Frontal cortex (tissue), 3 donors: ENCODE measurements at regions not wholly inside any gene's neighbourhood (a gene's known extent, or its start where the extent isn't known, plus 50 kb on each side); places are given as distances from the start of the nearest gene placed in this dataset.
A peak's percentile ranks its signal among the peaks of the same experiment; 100 is the strongest.
"Not testable (repeated sequence)": the region's sequence is repeated elsewhere in the genome, so short reads cannot be mapped to it uniquely, and the experiment has no call there.

Experiments
- DNase-seq, 2 donors: peaks; one replicate each; pipeline ENCODE4 v3.0.0; 2012; ENCODE audit warnings: low spot score in 2 of 2
- FAIRE-seq: peaks from 2 replicates; lab custom pipeline; 2012; peaks lifted over from hg19 to GRCh38; lab: Jason Lieb, UNC
- donor health status: control.
- donor health status: control.
- donor health status: control.

DNA sequence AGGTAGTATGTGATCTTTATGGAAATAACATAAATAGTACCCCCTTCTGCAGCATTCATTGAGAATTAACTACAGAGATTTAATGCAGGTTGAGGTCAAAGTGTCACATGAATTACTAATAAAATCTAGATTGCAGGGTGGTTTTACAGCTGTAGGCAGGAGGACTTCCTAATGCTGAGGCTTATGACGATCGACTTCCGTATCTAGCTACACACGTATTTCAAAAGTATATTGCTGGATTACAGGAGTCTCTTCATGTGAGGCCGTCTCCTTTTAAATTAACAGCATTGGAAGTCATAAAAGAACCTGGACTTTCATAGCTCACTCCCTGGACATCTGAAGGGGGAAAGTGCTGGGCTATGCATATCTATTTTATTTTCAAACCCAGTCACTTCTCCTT is 180.9 kb downstream of the OSTF1 start:
- no peak for DNase-seq
- FAIRE-seq, result no peak

GRCh38 chr9:75273055-75273454 is 184.7 kb downstream of the OSTF1 start:
- not testable (repeated sequence) for FAIRE-seq, DNase-seq

DNA sequence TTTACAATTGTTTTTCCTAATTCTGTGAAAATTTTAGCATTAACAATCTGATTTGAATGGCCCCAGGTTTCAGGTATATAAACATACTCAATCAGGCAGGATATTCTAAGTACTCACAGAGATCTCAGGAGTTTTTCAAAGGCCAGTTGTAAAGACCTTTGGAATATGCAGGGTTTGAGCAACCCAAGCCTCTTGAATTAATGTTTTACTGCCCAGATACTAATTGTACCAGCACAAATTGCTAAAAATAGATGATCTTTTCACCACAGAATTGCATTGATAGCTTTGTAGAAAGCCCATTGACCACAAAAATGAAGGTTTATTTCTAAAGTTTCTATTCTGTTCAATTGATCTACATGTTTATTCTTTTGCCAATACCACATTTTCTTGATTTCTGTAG is 186.5 kb downstream of the OSTF1 start:
- DNase-seq, result no peak
- no peak for FAIRE-seq

DNA sequence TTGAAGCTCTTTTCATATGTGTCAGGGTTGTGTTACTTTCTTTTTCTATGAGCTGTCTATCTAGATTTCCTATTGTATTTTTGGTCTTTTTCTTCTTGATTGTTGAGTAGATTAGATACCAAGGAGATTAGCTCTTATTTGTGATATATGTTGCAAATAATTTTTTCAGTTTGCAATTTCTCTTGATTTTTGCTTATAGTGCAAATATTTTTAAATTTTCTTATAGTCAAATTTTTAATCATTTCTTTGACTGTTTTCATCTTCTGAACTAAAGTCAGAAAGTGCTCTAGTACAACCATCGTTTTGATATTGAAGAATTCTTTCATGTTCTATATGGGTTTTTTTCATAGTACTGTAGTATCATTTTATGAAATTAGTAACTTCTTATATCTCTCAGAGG is 193.7 kb downstream of the OSTF1 start:
- DNase-seq (no peak), FAIRE-seq (peak; percentile 24)

DNA sequence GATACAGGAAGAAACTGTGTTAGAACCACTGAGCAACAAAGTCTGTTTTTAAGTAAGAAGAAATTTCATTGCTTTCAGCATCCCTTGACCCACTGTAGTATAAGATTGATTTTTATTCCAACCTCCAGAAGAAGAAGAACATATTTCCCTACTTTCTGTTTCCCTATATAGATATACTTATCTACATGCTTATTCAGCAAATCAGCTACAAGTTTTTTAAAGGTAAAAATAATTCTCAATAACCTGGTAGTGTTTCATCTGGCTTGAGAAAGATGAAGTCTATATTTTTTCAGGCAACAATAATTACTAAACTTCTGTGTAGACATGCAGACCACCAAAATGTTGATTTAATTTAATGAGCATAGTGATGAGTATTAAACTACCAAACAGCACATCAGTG is 201.0 kb downstream of the OSTF1 start:
- FAIRE-seq (no peak), DNase-seq (no peak)

DNA sequence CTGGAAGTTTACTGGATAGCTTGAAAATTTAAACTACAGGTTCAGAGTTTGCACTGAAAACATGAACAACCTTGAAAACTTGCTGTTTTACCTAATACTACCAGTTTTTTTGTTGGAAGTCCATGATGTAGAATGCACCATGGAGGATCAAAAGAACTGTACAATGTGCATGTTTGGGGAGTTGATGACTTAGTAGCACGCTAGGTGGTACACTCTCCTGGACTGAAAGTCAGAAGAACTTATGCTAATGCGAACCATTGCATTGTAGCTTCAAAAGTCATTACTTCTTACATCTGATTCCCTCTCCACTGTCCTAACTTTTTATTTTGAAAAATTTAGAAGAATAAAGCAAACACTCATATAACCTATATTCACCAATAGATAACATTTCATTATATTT is 211.0 kb downstream of the OSTF1 start:
- FAIRE-seq, result no peak

DNA sequence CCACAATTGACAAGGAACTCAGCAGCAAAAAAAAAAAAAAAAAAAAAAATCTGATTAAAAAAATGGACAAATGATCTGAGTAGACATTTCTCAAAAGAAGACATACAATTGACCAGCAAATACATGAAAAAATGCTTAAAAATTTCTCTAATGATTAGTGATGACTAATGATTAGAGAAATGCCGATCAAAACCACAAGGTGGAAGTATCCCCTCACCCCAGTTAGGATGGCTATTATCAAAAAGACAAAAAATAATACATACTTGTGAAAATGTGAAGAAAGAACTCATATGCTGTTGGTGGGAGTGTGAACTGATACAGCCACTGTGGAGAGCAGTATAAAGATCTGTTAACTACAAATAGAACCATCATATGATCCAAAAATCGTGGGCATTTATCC is 245.3 kb downstream of the OSTF1 start:
- no peak for DNase-seq
- FAIRE-seq, result no peak

More for the DNA sequence above, 211.0 kb downstream of the OSTF1 start:
- DNase-seq, result no peak

DNA sequence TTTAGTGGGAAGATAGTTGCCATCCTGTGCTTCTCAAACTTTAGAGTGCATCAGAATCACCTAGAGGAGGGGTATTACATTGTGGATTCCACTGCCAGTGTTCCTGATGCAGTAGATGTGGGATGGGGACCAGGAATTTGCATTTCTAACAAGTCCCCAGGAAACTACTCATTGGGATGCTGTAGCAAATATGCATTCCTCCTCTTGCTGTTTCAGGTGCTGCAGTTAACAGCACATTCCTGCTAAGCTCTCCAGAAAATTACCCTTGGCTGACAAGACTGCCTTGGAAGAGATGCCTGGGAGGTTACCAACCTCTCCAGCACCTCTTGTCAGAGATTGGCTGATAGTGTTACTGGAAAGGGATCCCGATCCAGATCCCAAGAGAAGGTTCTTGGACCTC is 270.5 kb downstream of the OSTF1 start:
- no peak for FAIRE-seq
- DNase-seq, result no peak

GRCh38 chr9:75359638-75360037 is 271.3 kb downstream of the OSTF1 start:
- FAIRE-seq, result no peak
- DNase-seq, result no peak

GRCh38 chr9:75360252-75360651 is 271.9 kb downstream of the OSTF1 start:
- DNase-seq, result no peak
- FAIRE-seq, result no peak

DNA sequence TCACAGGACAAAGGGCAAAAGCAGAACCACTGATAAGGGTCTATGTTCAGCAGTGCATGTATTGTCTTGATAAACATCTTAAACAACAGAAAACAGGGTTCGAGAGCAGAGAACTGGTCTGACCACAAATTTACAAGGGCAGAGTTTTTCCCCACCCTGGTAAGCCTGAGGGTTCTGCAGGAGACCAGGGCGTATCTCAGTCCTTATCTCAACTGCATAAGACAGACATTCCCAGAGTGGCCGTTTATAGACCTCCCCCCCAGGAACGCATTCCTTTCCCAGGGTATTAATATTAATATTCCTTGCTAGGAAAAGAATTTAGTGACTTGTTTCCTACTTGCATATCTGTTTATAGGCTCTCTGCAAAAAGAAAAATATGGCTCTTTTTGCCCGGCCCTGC is 274.1 kb downstream of the OSTF1 start:
- not testable (repeated sequence) for FAIRE-seq, DNase-seq

DNA sequence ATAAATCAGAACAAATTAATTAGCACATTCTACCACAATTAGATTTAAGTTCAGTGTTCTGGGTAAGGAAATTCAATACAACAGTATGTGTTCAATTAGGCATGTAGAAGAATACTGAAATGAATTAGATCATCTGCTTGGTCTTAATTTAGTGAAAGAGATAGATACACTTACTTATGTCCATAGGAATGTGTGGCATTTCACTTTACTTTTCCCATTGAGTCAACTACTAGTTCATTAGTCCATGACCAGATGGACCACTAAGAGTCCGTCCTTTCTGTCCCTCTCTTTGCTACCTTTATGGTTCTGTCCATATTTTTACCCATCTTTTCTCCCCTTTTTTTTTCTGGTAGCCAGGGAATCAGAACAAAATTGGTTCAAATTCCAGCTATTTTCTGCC is 276.9 kb downstream of the OSTF1 start:
- FAIRE-seq (no peak), DNase-seq (no peak)

DNA sequence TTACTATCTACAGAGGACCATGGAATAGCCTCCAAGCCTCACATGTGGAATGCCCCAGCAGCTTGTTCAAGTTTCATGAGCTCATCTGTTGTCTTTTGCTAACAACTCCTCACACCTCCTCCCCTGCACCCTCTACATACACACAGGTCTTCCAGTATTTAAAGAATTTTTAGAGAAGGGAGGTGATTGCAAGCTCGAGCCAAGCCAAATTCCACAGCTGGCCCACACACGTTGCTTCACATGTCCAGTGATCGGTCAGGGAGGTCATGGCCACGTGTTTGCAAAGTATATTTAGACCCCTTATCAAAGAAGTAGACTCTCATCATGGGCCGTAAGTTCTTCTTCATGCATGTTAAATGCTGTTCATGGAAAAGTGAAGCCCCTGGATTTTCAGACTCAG is 281.7 kb downstream of the OSTF1 start:
- no peak for DNase-seq
- FAIRE-seq, result no peak

GRCh38 chr9:75372499-75373268 is 284.4 kb downstream of the OSTF1 start:
- no peak for FAIRE-seq
- no peak for DNase-seq

- no peak for DNase-seq
- no peak for FAIRE-seq
These were observed 288.5 kb downstream of the OSTF1 start for GRCh38 chr9:75376680-75377254.

DNA sequence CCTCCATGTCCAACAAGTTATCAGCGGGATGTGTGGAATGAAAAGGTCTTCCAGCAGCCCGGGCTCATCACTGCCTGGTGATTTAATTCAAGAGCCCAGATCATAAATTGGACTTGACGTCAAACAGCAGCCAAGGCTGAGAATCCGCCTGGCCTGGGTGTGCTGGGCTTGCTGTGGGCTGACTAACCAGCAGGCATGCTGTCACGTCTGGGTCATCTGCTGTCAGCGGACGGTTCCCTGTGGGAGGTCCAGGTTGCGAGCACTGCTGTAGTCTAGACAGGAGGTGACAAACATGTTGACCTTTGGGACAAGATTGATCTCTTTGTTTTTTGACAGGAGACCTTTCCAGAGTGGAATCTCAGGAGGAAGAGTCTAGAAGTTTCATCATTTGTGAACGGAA is 289.7 kb downstream of the OSTF1 start:
- FAIRE-seq (no peak), DNase-seq (no peak)

DNA sequence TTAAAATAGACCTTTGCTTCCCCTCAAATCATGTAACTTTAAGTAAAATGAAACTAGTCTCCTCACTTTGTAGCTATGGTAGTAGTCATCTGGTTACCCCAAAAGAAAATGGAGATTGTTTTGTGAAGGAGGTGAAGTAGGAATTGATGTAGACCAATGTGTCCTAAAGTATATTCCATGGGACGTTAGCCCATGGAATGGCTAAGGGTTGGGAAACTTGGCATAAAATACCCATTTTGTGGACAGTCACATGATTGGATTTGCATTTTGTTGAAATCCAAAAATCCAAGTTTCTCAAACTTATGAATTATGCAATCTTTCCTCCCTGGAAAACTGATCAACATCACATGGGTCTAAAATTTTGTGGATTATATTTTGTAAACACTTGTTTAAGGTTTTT is 290.6 kb downstream of the OSTF1 start:
- DNase-seq (no peak), FAIRE-seq (no peak)

DNA sequence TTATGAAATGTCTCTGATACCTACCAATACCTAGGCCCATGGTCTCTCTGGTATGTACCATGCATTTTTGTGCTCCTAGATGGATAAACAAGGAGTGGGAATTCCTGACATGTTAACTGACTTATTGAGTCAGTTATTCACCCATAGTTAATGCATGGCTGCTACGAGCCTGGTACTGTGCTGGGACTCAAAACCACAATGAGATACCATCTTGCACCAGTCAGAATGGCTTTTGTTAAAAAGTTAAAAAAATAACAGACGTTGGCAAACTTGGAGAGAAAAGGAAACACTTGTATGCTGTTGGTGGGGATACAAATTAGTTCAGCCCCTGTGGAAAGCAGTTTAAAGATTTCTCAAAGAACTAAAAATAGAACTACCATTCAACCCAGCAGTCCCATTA is 293.8 kb downstream of the OSTF1 start:
- no peak for FAIRE-seq
- DNase-seq, result no peak

GRCh38 chr9:75383420-75384034 is 295.2 kb downstream of the OSTF1 start:
- not testable (repeated sequence) for FAIRE-seq, DNase-seq

- DNase-seq (no peak), FAIRE-seq (no peak)
These were observed 296.9 kb downstream of the OSTF1 start for GRCh38 chr9:75385236-75385635.

DNA sequence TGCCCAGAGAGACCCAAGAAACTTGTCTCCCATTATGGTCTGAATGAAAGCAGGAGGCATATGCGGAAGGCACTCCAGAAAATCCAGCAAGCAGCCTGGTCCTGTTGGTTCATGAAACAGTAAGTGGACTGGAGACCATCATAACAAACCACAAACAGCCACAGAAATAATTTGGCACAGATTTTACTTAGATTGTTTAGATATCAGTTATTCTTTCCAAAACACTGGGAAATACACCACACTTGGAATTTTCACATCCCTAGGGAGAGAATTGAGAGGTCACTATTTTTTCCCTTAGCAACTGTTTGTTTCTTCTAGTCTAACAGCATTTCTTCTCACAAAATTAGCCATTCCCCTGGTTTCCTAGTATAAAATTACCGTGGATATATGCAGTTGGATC is 300.8 kb downstream of the OSTF1 start:
- no peak for DNase-seq
- no peak for FAIRE-seq
